ENCODE measurements at regions not wholly inside any gene's neighbourhood (a gene's known extent, or its start where the extent isn't known, plus 50 kb on each side); places are given as distances from the start of the nearest gene placed in this dataset.

DNA sequence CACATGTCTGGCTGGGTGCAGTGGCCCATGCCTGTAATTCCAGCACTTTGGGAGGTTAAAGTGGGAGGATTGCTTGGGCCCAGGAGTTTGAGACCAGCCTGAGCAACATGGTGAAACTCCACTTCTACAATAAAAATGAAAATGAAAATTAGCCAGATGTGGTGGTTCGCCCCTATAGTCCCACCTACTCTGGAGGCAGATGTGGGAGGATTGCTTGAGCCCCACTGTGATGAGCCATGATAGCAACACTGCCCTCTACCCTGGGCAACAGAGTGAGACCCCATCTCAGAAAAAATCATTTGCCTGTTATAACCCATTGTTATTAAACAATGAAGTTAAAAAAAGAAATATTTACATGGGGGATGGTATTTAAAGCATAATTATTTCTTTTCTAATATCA, 240.1 kb upstream of the ZPLD1 start:
- Mint-ChIP-seq H3K27ac (ENCODE audit: unreplicated experiment) (peak overlapping the region; percentile 94), H3K4me1 (ENCODE audit: low read depth, unreplicated experiment) (peaks cover 66% of the 10 kb centered on the region), H3K9me3 (ENCODE audit: low read depth, unreplicated experiment) (no peaks in the 10 kb centered on the region), H3K4me3 (ENCODE audit: low read depth, unreplicated experiment) (peak overlapping the region; percentile 29), H3K27me3 (ENCODE audit: unreplicated experiment) (no peaks in the 10 kb centered on the region), H3K36me3 (ENCODE audit: insufficient read depth, unreplicated experiment) (peaks cover 12% of the 10 kb centered on the region)
- BruUV-seq (replicated peaks), result TSS peak; percentile 80
- no peak for TF ChIP-seq CTCF (IDR thresholded peaks at IDR 0.05; ENCODE audit: unreplicated experiment)
- intact Hi-C loops (cut with micrococcal nuclease; ENCODE audit: unreplicated experiment), result loop anchor here (2.0 kb wide), 1 partner anchor 14 kb away; no protein-coding TSS in a partner anchor
- CTCF ChIA-PET, result interaction anchor here (1.2 to 2.2 kb wide), 3 partner anchors 13 to 31 kb away, joined by 4 to 6 read pairs (median 5); no protein-coding TSS in a partner anchor
- no peak for DNase-seq

GRCh38 chr3:102195198-102195948, 239.4 kb upstream of the ZPLD1 start:
- peaks cover 60% of the 10 kb centered on the region for H3K4me1 Mint-ChIP-seq (ENCODE audit: low read depth, unreplicated experiment)
- H3K27me3 Mint-ChIP-seq (ENCODE audit: unreplicated experiment), result no peaks in the 10 kb centered on the region
- CTCF ChIA-PET, result interaction anchor here (1.1 to 2.2 kb wide), 5 partner anchors 12 to 293 kb away, joined by 3 to 6 read pairs (median 5); no protein-coding TSS in a partner anchor
- TF ChIP-seq CTCF (IDR thresholded peaks at IDR 0.05; ENCODE audit: unreplicated experiment), result no peak
- peak; percentile 68 for DNase-seq
- H3K27ac Mint-ChIP-seq (ENCODE audit: unreplicated experiment), result peak overlapping the region; percentile 94
- H3K36me3 Mint-ChIP-seq (ENCODE audit: insufficient read depth, unreplicated experiment), result peaks cover 12% of the 10 kb centered on the region
- no TSS peak for BruUV-seq (replicated peaks)
- no peaks in the 10 kb centered on the region for H3K9me3 Mint-ChIP-seq (ENCODE audit: low read depth, unreplicated experiment)
- intact Hi-C loops (cut with micrococcal nuclease; ENCODE audit: unreplicated experiment), result loop anchor here (2.0 kb wide), 1 partner anchor 15 kb away; no protein-coding TSS in a partner anchor
- H3K4me3 Mint-ChIP-seq (ENCODE audit: low read depth, unreplicated experiment), result peak overlapping the region; percentile 29

DNA sequence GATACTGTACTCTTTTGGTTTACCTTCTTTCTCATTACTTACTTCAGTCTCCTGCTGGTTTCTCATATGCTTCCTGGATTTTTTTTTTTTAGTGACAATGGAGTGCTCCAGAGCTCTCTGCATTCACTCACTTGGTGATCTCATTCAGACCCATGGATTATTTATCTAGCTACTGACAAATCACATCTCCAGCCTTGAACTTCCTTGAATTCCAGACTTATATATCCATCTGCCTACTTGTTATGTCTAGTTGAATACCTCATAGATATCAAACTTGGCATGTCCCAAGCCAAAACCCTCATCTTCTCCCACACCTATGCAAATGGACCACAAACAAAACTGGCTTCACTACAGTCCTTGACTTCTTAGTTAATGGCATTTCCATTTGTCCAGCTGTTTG, 234.7 kb upstream of the ZPLD1 start:
- intact Hi-C loops (cut with micrococcal nuclease; ENCODE audit: unreplicated experiment), result no loop called here
- Mint-ChIP-seq H3K9me3 (ENCODE audit: low read depth, unreplicated experiment) (no peaks in the 10 kb centered on the region), H3K27ac (ENCODE audit: unreplicated experiment) (no peak overlapping the region), H3K27me3 (ENCODE audit: unreplicated experiment) (no peaks in the 10 kb centered on the region), H3K36me3 (ENCODE audit: insufficient read depth, unreplicated experiment) (peaks cover 4% of the 10 kb centered on the region), H3K4me1 (ENCODE audit: low read depth, unreplicated experiment) (peaks cover 13% of the 10 kb centered on the region), H3K4me3 (ENCODE audit: low read depth, unreplicated experiment) (no peak overlapping the region)
- CTCF ChIA-PET, result no interaction called here
- DNase-seq, result no peak
- no TSS peak for BruUV-seq (replicated peaks)
- no peak for TF ChIP-seq CTCF (IDR thresholded peaks at IDR 0.05; ENCODE audit: unreplicated experiment)

DNA sequence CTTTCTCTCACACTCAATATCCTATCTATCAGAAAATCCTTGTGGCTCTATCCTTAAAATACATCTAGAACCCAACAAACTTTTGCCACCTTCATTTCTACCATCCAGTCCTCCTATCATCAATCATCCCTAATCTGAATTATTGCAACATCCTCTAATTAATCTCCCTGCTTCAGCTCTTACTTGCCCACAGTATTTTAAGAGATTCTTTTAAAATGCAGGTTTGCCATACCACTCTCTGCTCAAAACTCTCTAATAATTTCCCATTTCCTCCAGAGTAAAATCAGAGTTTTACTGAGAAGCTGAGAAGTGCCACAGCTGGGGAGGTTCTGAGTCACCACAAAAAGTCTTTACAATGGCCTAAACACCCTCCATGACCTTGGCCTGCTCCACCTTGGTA, 234.3 kb upstream of the ZPLD1 start:
- no peaks in the 10 kb centered on the region for H3K36me3 Mint-ChIP-seq (ENCODE audit: insufficient read depth, unreplicated experiment)
- intact Hi-C loops (cut with micrococcal nuclease; ENCODE audit: unreplicated experiment), result no loop called here
- H3K27me3 Mint-ChIP-seq (ENCODE audit: unreplicated experiment), result no peaks in the 10 kb centered on the region
- H3K9me3 Mint-ChIP-seq (ENCODE audit: low read depth, unreplicated experiment), result no peaks in the 10 kb centered on the region
- BruUV-seq (replicated peaks), result no TSS peak
- no peak for TF ChIP-seq CTCF (IDR thresholded peaks at IDR 0.05; ENCODE audit: unreplicated experiment)
- no peak overlapping the region for H3K27ac Mint-ChIP-seq (ENCODE audit: unreplicated experiment)
- CTCF ChIA-PET, result no interaction called here
- no peak overlapping the region for H3K4me3 Mint-ChIP-seq (ENCODE audit: low read depth, unreplicated experiment)
- peaks cover 8% of the 10 kb centered on the region for H3K4me1 Mint-ChIP-seq (ENCODE audit: low read depth, unreplicated experiment)
- DNase-seq, result no peak

Measured in Calu3 (cell line).